NOMO-1 treated with dmso at 0.1 percent for 144 hours (cell line): ENCODE measurements at regions not wholly inside any gene's neighbourhood (a gene's known extent, or its start where the extent isn't known, plus 50 kb on each side); places are given as distances from the start of the nearest gene placed in this dataset.

ENCODE experiments used
- DNase-seq: peaks from one replicate; lab custom pipeline; 2025; ENCODE audit not compliant: unreplicated experiment; lab: John Stamatoyannopoulos, UW

GRCh38 chr16:85433477-85433876, 179.6 kb upstream of the GSE1 start:
- no peak for DNase-seq

- DNase-seq = no peak
These were observed 177.8 kb upstream of the GSE1 start for GRCh38 chr16:85435286-85435685.

GRCh38 chr16:85435700-85436099, 177.4 kb upstream of the GSE1 start:
- DNase-seq = no peak

GRCh38 chr16:85436207-85436606, 176.9 kb upstream of the GSE1 start:
- DNase-seq = no peak

GRCh38 chr16:85436636-85437165, 176.4 kb upstream of the GSE1 start:
- no peak for DNase-seq

- DNase-seq = no peak
These were observed 175.7 kb upstream of the GSE1 start for GRCh38 chr16:85437166-85438052.

GRCh38 chr16:85438981-85439685, 174.0 kb upstream of the GSE1 start:
- no peak for DNase-seq

GRCh38 chr16:85440744-85441143, 172.4 kb upstream of the GSE1 start:
- DNase-seq = no peak

- DNase-seq = no peak
These were observed 171.8 kb upstream of the GSE1 start for GRCh38 chr16:85441189-85441889.

- no peak for DNase-seq
These were observed 171.0 kb upstream of the GSE1 start for GRCh38 chr16:85441890-85442670.

- no peak for DNase-seq
These were observed 170.0 kb upstream of the GSE1 start for GRCh38 chr16:85443116-85443515.

GRCh38 chr16:85443531-85443930, 169.6 kb upstream of the GSE1 start:
- DNase-seq = no peak

GRCh38 chr16:85445064-85445778, 167.9 kb upstream of the GSE1 start:
- DNase-seq = no peak

GRCh38 chr16:85445779-85446222, 167.3 kb upstream of the GSE1 start:
- DNase-seq = no peak

GRCh38 chr16:85446951-85447692, 166.0 kb upstream of the GSE1 start:
- no peak for DNase-seq

GRCh38 chr16:85447693-85448313, 165.3 kb upstream of the GSE1 start:
- DNase-seq = no peak

GRCh38 chr16:85448557-85449190, 164.4 kb upstream of the GSE1 start:
- no peak for DNase-seq

- DNase-seq = no peak
These were observed 163.8 kb upstream of the GSE1 start for GRCh38 chr16:85449191-85449884.
